ENCODE measurements at regions not wholly inside any gene's neighbourhood (a gene's known extent, or its start where the extent isn't known, plus 50 kb on each side); places are given as distances from the start of the nearest gene placed in this dataset.

DNA sequence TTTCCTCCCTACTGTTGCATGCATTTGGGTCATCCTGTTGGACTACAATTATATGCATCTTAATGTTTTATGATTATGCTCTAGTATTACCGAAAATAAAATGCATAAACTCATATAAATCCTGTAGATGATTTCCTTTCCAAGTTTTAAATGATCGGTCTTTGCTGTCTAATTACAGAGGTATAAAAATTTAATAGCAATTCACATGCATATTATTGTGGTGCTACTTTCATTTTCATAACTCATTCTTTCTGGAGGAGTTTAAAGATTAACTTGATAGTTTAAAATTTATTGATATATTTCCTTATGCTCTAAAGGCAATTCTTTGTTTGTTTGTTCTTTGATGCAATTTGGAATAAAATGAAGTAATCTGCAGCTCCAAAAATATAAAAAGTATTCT, 1475.1 kb downstream of the MAT2B start:
- DNase-seq, result no peak
- H3K4me1 ChIP-seq (ENCODE audit: control insufficient read depth, insufficient read depth, low read length, poor library complexity, severe bottlenecking), result no peaks in the 10 kb centered on the region
- no peaks in the 10 kb centered on the region for H3K9me3 ChIP-seq (ENCODE audit: control insufficient read depth, low read length)
- H3K36me3 ChIP-seq (ENCODE audit: control insufficient read depth, insufficient read depth, low read length), result no peaks in the 10 kb centered on the region
- H3K4me3 ChIP-seq (ENCODE audit: insufficient read depth, low read depth, low read length, poor library complexity, severe bottlenecking), result no peak overlapping the region
- H3K27ac ChIP-seq (ENCODE audit: insufficient read depth, low read length, poor library complexity, severe bottlenecking), result no peak overlapping the region
- H3K27me3 ChIP-seq (replicated peaks; ENCODE audit: control insufficient read depth, insufficient read depth, low read length, poor library complexity, severe bottlenecking), result no peaks in the 10 kb centered on the region

GRCh38 chr5:164998142-164998541, 1492.7 kb downstream of the MAT2B start:
- Histone ChIP-seq H3K36me3 (ENCODE audit: control insufficient read depth, insufficient read depth, low read length) (no peaks in the 10 kb centered on the region), H3K4me1 (ENCODE audit: control insufficient read depth, insufficient read depth, low read length, poor library complexity, severe bottlenecking) (no peaks in the 10 kb centered on the region), H3K27me3 (replicated peaks; ENCODE audit: control insufficient read depth, insufficient read depth, low read length, poor library complexity, severe bottlenecking) (no peaks in the 10 kb centered on the region), H3K4me3 (ENCODE audit: insufficient read depth, low read depth, low read length, poor library complexity, severe bottlenecking) (no peak overlapping the region), H3K9me3 (ENCODE audit: control insufficient read depth, low read length) (no peaks in the 10 kb centered on the region), H3K27ac (ENCODE audit: insufficient read depth, low read length, poor library complexity, severe bottlenecking) (no peak overlapping the region)
- DNase-seq, result no peak

DNA sequence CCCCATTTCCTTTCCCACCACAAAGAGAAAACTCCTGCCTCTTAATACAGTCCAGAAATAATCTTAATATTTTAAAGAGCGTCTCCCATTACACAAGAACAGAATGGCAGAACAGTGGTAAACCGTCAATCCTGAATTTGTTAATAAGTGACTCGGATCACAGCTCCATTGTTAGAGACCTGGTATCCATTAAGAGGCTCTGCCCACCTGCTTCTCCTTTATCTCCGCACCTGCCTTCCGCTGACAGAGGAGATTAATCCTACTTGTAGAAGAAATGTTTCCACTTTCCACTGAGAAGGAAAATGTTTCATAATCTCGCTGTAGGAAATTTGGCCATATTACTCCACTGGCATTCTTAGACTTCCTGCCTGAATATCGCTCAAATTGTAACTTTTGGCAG, 1493.2 kb downstream of the MAT2B start:
- H3K27ac ChIP-seq (ENCODE audit: insufficient read depth, low read length, poor library complexity, severe bottlenecking), result no peak overlapping the region
- no peak overlapping the region for H3K4me3 ChIP-seq (ENCODE audit: insufficient read depth, low read depth, low read length, poor library complexity, severe bottlenecking)
- DNase-seq, result no peak
- H3K36me3 ChIP-seq (ENCODE audit: control insufficient read depth, insufficient read depth, low read length), result no peaks in the 10 kb centered on the region
- no peaks in the 10 kb centered on the region for H3K4me1 ChIP-seq (ENCODE audit: control insufficient read depth, insufficient read depth, low read length, poor library complexity, severe bottlenecking)
- no peaks in the 10 kb centered on the region for H3K9me3 ChIP-seq (ENCODE audit: control insufficient read depth, low read length)
- no peaks in the 10 kb centered on the region for H3K27me3 ChIP-seq (replicated peaks; ENCODE audit: control insufficient read depth, insufficient read depth, low read length, poor library complexity, severe bottlenecking)

GRCh38 chr5:165000479-165001190, 1495.2 kb downstream of the MAT2B start:
- no peaks in the 10 kb centered on the region for H3K27me3 ChIP-seq (replicated peaks; ENCODE audit: control insufficient read depth, insufficient read depth, low read length, poor library complexity, severe bottlenecking)
- H3K36me3 ChIP-seq (ENCODE audit: control insufficient read depth, insufficient read depth, low read length), result no peaks in the 10 kb centered on the region
- no peak overlapping the region for H3K27ac ChIP-seq (ENCODE audit: insufficient read depth, low read length, poor library complexity, severe bottlenecking)
- H3K9me3 ChIP-seq (ENCODE audit: control insufficient read depth, low read length), result no peaks in the 10 kb centered on the region
- no peak for DNase-seq
- H3K4me3 ChIP-seq (ENCODE audit: insufficient read depth, low read depth, low read length, poor library complexity, severe bottlenecking), result no peak overlapping the region
- H3K4me1 ChIP-seq (ENCODE audit: control insufficient read depth, insufficient read depth, low read length, poor library complexity, severe bottlenecking), result no peaks in the 10 kb centered on the region

- Histone ChIP-seq H3K27me3 (replicated peaks; ENCODE audit: control insufficient read depth, insufficient read depth, low read length, poor library complexity, severe bottlenecking) (no peaks in the 10 kb centered on the region), H3K4me3 (ENCODE audit: insufficient read depth, low read depth, low read length, poor library complexity, severe bottlenecking) (no peak overlapping the region), H3K4me1 (ENCODE audit: control insufficient read depth, insufficient read depth, low read length, poor library complexity, severe bottlenecking) (no peaks in the 10 kb centered on the region), H3K27ac (ENCODE audit: insufficient read depth, low read length, poor library complexity, severe bottlenecking) (no peak overlapping the region), H3K9me3 (ENCODE audit: control insufficient read depth, low read length) (no peaks in the 10 kb centered on the region), H3K36me3 (ENCODE audit: control insufficient read depth, insufficient read depth, low read length) (no peaks in the 10 kb centered on the region)
- DNase-seq, result no peak
Observed at GRCh38 chr5:165003283-165003682, 1497.9 kb downstream of the MAT2B start.

DNA sequence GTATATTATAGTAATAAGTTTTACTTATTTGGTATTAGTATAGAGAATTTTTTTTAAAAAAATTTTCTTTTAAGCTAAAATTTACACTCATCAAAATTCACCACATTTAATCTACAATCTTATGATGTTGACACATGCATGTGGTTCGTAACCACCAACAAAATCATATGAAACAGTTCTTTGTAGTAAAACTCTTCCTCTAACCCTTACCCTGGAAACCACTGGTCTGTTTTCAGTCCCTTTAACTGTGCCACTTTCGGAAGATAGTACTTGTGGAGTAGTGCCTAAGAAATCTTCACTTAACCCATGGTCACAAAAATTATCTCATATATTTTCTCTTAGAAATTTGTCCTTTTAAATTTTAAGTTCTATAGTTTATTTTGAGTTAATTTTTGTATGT, 1498.8 kb downstream of the MAT2B start:
- Histone ChIP-seq H3K9me3 (ENCODE audit: control insufficient read depth, low read length) (no peaks in the 10 kb centered on the region), H3K4me1 (ENCODE audit: control insufficient read depth, insufficient read depth, low read length, poor library complexity, severe bottlenecking) (no peaks in the 10 kb centered on the region), H3K27ac (ENCODE audit: insufficient read depth, low read length, poor library complexity, severe bottlenecking) (no peak overlapping the region), H3K36me3 (ENCODE audit: control insufficient read depth, insufficient read depth, low read length) (no peaks in the 10 kb centered on the region), H3K4me3 (ENCODE audit: insufficient read depth, low read depth, low read length, poor library complexity, severe bottlenecking) (no peak overlapping the region), H3K27me3 (replicated peaks; ENCODE audit: control insufficient read depth, insufficient read depth, low read length, poor library complexity, severe bottlenecking) (no peaks in the 10 kb centered on the region)
- DNase-seq, result no peak

DNA sequence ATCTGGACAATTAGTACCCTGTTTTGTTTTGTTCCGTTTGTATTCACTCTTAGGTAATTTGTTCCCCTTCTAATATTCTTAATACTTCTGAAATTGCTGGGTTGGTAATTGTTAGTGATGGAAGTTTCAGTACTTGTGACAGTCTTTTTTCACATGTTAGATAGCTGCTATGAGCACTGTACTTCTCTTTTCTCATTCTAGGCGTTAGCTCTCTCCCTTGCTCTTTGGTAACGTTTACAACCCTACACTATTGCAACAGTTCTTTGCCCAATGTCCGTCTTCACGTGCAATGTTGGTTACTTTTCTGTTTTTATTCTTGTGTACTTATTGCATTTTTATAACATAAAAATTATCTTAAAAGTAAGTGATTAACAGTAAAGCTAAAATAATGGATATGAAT, 1509.0 kb downstream of the MAT2B start:
- H3K27ac ChIP-seq (ENCODE audit: insufficient read depth, low read length, poor library complexity, severe bottlenecking), result no peak overlapping the region

GRCh38 chr5:165015126-165015525, 1509.7 kb downstream of the MAT2B start:
- H3K27me3 ChIP-seq (replicated peaks; ENCODE audit: control insufficient read depth, insufficient read depth, low read length, poor library complexity, severe bottlenecking), result no peaks in the 10 kb centered on the region
- H3K4me3 ChIP-seq (ENCODE audit: insufficient read depth, low read depth, low read length, poor library complexity, severe bottlenecking), result no peak overlapping the region
- H3K9me3 ChIP-seq (ENCODE audit: control insufficient read depth, low read length), result no peaks in the 10 kb centered on the region
- no peak overlapping the region for H3K27ac ChIP-seq (ENCODE audit: insufficient read depth, low read length, poor library complexity, severe bottlenecking)
- no peaks in the 10 kb centered on the region for H3K4me1 ChIP-seq (ENCODE audit: control insufficient read depth, insufficient read depth, low read length, poor library complexity, severe bottlenecking)
- DNase-seq, result no peak
- H3K36me3 ChIP-seq (ENCODE audit: control insufficient read depth, insufficient read depth, low read length), result no peaks in the 10 kb centered on the region

More for the DNA sequence above, 1509.0 kb downstream of the MAT2B start:
- Histone ChIP-seq H3K27me3 (replicated peaks; ENCODE audit: control insufficient read depth, insufficient read depth, low read length, poor library complexity, severe bottlenecking) (no peaks in the 10 kb centered on the region), H3K9me3 (ENCODE audit: control insufficient read depth, low read length) (no peaks in the 10 kb centered on the region), H3K36me3 (ENCODE audit: control insufficient read depth, insufficient read depth, low read length) (no peaks in the 10 kb centered on the region), H3K4me3 (ENCODE audit: insufficient read depth, low read depth, low read length, poor library complexity, severe bottlenecking) (no peak overlapping the region), H3K4me1 (ENCODE audit: control insufficient read depth, insufficient read depth, low read length, poor library complexity, severe bottlenecking) (no peaks in the 10 kb centered on the region)
- no peak for DNase-seq

DNA sequence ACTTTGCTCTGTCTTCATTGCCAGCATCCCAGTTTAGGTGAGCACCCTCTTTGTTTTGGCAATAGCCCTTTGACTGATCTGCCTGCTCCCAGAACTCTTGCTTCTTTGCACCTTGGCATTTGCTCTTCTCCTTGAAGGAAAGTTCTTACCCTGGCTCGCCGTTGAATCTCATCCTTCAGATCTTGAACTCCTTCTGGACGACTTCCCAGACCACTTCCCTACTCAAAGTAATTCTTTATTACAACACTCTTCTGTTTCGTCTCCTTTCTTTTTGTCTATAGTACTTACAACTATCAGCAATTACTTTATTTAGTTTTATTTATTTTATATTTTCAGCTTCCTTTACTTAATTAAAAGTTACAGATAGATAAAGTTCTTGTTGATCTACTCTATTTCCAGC, 1510.1 kb downstream of the MAT2B start:
- Histone ChIP-seq H3K36me3 (ENCODE audit: control insufficient read depth, insufficient read depth, low read length) (no peaks in the 10 kb centered on the region), H3K9me3 (ENCODE audit: control insufficient read depth, low read length) (no peaks in the 10 kb centered on the region), H3K4me3 (ENCODE audit: insufficient read depth, low read depth, low read length, poor library complexity, severe bottlenecking) (no peak overlapping the region), H3K4me1 (ENCODE audit: control insufficient read depth, insufficient read depth, low read length, poor library complexity, severe bottlenecking) (no peaks in the 10 kb centered on the region), H3K27ac (ENCODE audit: insufficient read depth, low read length, poor library complexity, severe bottlenecking) (no peak overlapping the region), H3K27me3 (replicated peaks; ENCODE audit: control insufficient read depth, insufficient read depth, low read length, poor library complexity, severe bottlenecking) (no peaks in the 10 kb centered on the region)
- DNase-seq, result no peak

- Histone ChIP-seq H3K4me1 (ENCODE audit: control insufficient read depth, insufficient read depth, low read length, poor library complexity, severe bottlenecking) (no peaks in the 10 kb centered on the region), H3K27ac (ENCODE audit: insufficient read depth, low read length, poor library complexity, severe bottlenecking) (no peak overlapping the region), H3K9me3 (ENCODE audit: control insufficient read depth, low read length) (no peaks in the 10 kb centered on the region), H3K4me3 (ENCODE audit: insufficient read depth, low read depth, low read length, poor library complexity, severe bottlenecking) (no peak overlapping the region), H3K27me3 (replicated peaks; ENCODE audit: control insufficient read depth, insufficient read depth, low read length, poor library complexity, severe bottlenecking) (no peaks in the 10 kb centered on the region), H3K36me3 (ENCODE audit: control insufficient read depth, insufficient read depth, low read length) (no peaks in the 10 kb centered on the region)
- DNase-seq, result no peak
Observed at GRCh38 chr5:165026971-165027370, 1521.6 kb downstream of the MAT2B start.

Measured in effector memory CD4-positive, alpha-beta T cell (primary cell).